Aorta (tissue), 5 donors: ENCODE measurements at regions not wholly inside any gene's neighbourhood (a gene's known extent, or its start where the extent isn't known, plus 50 kb on each side); places are given as distances from the start of the nearest gene placed in this dataset.

Experiments
- ATAC-seq: fragments of 200-7000 bp; cut with Tn5 transposase; one replicate; pipeline ENCODE4 v1.9.1; 2022; ENCODE audit warnings: moderate library complexity; ENCODE audit not compliant: low FRiP score
- DNase-seq, 2 donors: peaks; one replicate each; pipeline ENCODE4 v3.0.0-alpha.2; 2020
- H3K27ac ChIP-seq, 2 donors: one replicate each; pipeline ENCODE4 v1.5.1; 2013; ENCODE audit warnings: low read length in 2 of 2, mild to moderate bottlenecking in 2 of 2, moderate library complexity in 2 of 2, control low read depth in 1 of 2, inconsistent platforms in 1 of 2, low read depth in 1 of 2
- H3K27me3 ChIP-seq, 2 donors: one replicate each; pipeline ENCODE4 v1.6.1; 2013; ENCODE audit warnings: control low read depth in 1 of 2, low read length in 1 of 2, mild to moderate bottlenecking in 1 of 2, moderate library complexity in 1 of 2; ENCODE audit not compliant: insufficient read depth in 2 of 2, control insufficient read depth in 1 of 2
- H3K36me3 ChIP-seq, 2 donors: one replicate each; pipeline ENCODE4 v1.6.1; 2013; ENCODE audit warnings: control low read depth in 1 of 2, low read length in 1 of 2, mild to moderate bottlenecking in 1 of 2; ENCODE audit not compliant: insufficient read depth in 2 of 2, control insufficient read depth in 1 of 2
- H3K4me1 ChIP-seq, 2 donors: one replicate each; pipeline ENCODE4 v1.6.1; 2013; ENCODE audit warnings: low read length in 2 of 2, control low read depth in 1 of 2, mild to moderate bottlenecking in 1 of 2, moderate library complexity in 1 of 2; ENCODE audit not compliant: insufficient read depth in 2 of 2, control insufficient read depth in 1 of 2
- H3K4me3 ChIP-seq, 2 donors: one replicate each; pipeline ENCODE4 v1.5.1; 2013; ENCODE audit warnings: low read length in 2 of 2, control low read depth in 1 of 2, mild to moderate bottlenecking in 1 of 2
- H3K9me3 ChIP-seq: one replicate; pipeline ENCODE4 v1.6.1; 2013; ENCODE audit warnings: mild to moderate bottlenecking, low read length; ENCODE audit not compliant: control insufficient read depth
- WGBS, 2 donors: extraction: QIAGEN DNeasy Blood & Tissue Kit; methylation state at CpG; one replicate each; pipeline ENCODE4 v1.1.7; 2013; 5-methylcytosine and 5-hydroxymethylcytosine counted together
- intact Hi-C, 2 donors: fragments of 100-400 bp; cut with DNase I; formaldehyde crosslinking; loops; one replicate each; pipeline versions ENCODE4 v1.14.2 to v1.15.0; 2022
- donor health status: healthy with polysubstance abuse.
- donor health status: Bipolar disorder and iron deficiency.
- donor health status: DM: no; HTN: no; CAD: no.
- donor health status: DM: no; HTN: no; CAD: no.
- donor health status: DM: yes; HTN: yes; CAD: no.

DNA sequence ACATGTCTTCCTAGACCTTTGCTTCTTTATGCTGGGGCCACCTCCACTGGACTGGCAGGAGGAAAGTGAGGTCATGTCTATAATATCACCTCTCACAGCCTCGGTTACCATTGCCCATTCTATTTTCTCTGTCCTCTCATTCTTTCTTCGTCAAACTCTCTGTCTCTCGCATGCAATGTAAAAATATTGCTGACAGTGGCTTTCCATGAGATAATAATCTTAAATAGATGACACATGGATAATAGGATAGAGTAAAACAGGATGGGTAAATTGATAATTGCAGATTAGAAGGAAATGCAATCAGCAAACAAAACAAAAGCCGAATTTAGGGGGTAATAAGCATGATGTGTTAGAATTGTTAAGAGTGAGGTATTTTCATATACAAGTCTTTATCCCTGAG lies 215.7 kb upstream of the PARD3B start:
- WGBS, 2 donors: 89 to 90% methylated on average over 4 of the region's 4 CpGs
- ATAC-seq: no peak
- intact Hi-C loops: loop anchor here (5.0 to 10.0 kb wide), 3 partner anchors 363 to 1595 kb away; no protein-coding TSS in a partner anchor
- DNase-seq: no peak
- Histone ChIP-seq H3K4me1 (no peaks in the 10 kb centered on the region), H3K27ac (no peak overlapping the region), H3K9me3 (no peaks in the 10 kb centered on the region), H3K27me3 (no peaks in the 10 kb centered on the region), H3K36me3 (no peaks in the 10 kb centered on the region), H3K4me3 (no peak overlapping the region)

DNA sequence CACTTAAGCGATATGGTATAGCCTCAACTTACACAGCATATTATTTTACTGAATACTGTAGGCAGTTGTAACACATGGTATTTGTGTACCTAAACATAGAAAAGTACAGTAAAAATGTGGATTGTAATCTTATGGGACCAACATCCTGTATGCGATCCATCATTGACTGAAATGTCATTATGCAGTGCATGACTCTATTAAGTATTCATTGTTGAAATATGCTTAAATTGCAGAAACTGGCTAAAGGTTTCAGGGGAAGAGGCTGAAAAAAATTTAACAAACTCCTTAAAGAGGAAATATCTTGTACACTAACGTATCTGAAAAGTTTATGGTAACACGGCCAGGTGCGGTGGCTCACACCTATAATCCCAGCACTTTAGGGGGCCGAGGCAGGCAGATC lies 214.1 kb upstream of the PARD3B start:
- H3K4me3 ChIP-seq: no peak overlapping the region
- no peaks in the 10 kb centered on the region for H3K27me3 ChIP-seq
- ATAC-seq (no peak), DNase-seq (no peak)
- 93 to 94% methylated on average over 6 of the region's 6 CpGs for WGBS, 2 donors
- H3K4me1 ChIP-seq: no peaks in the 10 kb centered on the region
- intact Hi-C loops: no loop called here
- no peak overlapping the region for H3K27ac ChIP-seq
- H3K36me3 ChIP-seq: no peaks in the 10 kb centered on the region
- no peaks in the 10 kb centered on the region for H3K9me3 ChIP-seq

DNA sequence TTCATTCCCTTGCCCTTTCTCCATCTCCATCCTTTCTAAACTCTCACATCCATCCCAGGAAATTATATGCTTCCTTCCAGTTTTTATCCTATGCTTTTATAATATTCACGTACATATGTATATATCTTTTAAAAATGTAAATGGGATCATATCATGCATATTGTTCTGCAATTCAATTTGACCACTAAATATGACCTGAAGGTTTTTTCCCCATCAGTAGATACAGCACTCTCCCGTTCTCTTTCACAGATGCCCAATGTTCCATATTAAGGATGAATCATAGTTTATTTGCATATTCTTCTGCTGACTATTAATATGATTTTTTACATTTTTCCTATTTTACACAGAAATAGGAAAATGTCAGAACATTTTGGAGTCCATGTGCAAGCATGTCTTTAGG lies 213.3 kb upstream of the PARD3B start:
- no peak for DNase-seq
- no peaks in the 10 kb centered on the region for H3K4me1 ChIP-seq
- WGBS, 2 donors: 93 to 94% methylated on average over 2 of the region's 2 CpGs
- no peaks in the 10 kb centered on the region for H3K36me3 ChIP-seq
- intact Hi-C loops: no loop called here
- no peak overlapping the region for H3K27ac ChIP-seq
- no peaks in the 10 kb centered on the region for H3K27me3 ChIP-seq
- no peak for ATAC-seq
- H3K4me3 ChIP-seq: no peak overlapping the region
- no peaks in the 10 kb centered on the region for H3K9me3 ChIP-seq

DNA sequence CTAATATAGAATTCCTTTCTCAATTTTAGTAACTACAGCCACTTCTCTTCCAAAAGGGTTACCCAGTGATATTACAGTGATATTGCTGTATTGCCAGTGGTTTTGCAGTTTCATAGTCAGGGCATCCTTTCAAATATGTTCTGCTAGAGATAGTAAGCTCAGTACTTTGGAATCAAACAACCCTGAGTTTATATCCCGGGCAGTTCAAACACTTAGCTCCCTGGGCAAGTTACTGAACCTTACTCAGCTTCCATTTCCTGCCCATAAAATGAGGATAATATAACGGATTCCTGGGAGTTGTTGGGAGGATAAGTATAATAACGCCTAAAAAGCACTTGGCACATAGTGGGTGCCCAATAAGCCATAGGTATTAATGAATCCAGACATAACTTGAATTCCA lies 212.6 kb upstream of the PARD3B start:
- no peaks in the 10 kb centered on the region for H3K9me3 ChIP-seq
- no peak overlapping the region for H3K4me3 ChIP-seq
- H3K36me3 ChIP-seq: no peaks in the 10 kb centered on the region
- intact Hi-C loops: no loop called here
- DNase-seq: no peak
- no peak for ATAC-seq
- H3K27me3 ChIP-seq: no peaks in the 10 kb centered on the region
- no peak overlapping the region for H3K27ac ChIP-seq
- H3K4me1 ChIP-seq: no peaks in the 10 kb centered on the region
- 74 to 81% methylated on average over 3 of the region's 3 CpGs for WGBS, 2 donors

DNA sequence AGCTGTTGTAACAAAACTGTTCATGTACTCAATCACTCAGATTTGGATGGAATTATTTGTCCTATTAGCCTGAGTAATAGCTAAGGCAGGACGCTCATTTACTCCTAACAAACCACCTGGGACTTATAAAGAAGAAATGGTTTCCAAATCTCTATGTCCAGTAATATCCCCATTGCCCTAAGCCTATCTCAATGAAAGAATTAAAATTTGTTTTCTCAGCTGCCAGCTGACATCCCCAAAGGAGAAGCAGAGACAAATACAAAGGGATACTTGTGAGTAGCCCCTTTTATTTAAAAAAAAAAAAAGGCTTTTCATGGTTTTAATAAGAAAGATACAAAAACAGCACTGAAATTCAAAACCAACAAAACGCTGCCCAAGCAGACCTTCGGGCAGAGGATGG lies 211.4 kb upstream of the PARD3B start:
- Histone ChIP-seq H3K9me3 (no peaks in the 10 kb centered on the region), H3K36me3 (no peaks in the 10 kb centered on the region), H3K27me3 (no peaks in the 10 kb centered on the region), H3K4me3 (no peak overlapping the region), H3K4me1 (no peaks in the 10 kb centered on the region), H3K27ac (no peak overlapping the region)
- ATAC-seq: no peak
- intact Hi-C loops: no loop called here
- DNase-seq: no peak
- WGBS, 2 donors: 95 to 97% methylated on average over 3 of the region's 3 CpGs

DNA sequence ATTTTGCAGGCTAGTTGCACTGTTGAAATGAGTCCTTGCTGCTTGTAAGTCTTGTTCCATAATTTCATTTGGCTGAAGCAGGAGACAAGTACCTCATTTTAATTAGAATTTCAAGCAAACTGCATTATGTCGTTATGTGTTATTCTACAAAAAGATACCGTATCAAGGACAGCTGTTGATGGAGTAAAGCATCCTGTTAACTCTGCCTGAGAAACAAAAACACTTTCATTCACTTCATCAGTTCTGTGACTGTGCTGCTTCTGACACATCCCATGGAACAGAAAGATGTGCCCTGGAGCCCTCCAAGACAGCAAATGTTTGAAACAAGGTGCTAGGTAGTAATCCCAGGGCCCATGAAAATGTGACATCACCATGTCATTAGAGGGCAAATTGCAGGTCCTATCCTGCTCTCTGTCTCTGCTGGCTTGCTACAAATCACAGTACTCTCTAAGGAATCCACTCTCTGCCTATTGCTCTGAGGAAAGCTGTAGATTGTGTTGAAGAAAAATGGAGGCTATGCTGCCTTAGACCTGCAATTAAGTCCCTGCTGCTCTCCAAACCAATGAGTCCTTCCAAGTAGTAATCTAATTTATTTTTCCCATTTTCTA lies 209.7 kb upstream of the PARD3B start:
- intact Hi-C loops: no loop called here
- no peaks in the 10 kb centered on the region for H3K36me3 ChIP-seq
- no peaks in the 10 kb centered on the region for H3K27me3 ChIP-seq
- WGBS, 2 donors: 75 to 83% methylated on average over 2 of the region's 2 CpGs
- H3K27ac ChIP-seq: no peak overlapping the region
- DNase-seq: no peak
- no peak for ATAC-seq
- H3K4me3 ChIP-seq: no peak overlapping the region
- H3K4me1 ChIP-seq: no peaks in the 10 kb centered on the region
- no peaks in the 10 kb centered on the region for H3K9me3 ChIP-seq

DNA sequence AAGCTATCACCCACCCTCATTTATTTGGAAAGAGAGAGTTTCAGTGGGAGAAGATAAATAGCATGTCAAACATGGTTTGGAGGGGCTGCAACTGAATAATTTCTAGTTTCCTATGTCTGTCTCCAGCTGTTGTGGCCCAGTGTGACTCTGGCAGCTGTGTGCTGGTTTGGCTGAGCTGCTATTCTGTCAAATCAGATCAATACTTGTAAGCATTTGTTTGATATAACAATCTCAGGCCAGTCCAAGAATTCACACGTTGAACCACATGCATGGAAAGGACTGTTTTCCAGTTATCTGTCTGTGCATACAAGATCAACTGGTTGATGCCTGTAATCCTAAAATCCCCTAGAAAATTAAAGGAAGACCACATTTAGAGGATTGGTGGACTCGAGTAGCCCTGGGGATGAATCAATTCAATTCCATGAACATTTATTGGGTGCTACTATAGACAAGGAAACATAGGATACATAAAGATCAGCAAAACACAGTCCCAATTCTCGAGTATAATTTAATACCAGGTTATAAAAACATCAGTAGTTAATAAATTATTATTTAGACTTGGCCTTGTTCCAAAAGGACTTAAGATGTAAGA lies 209.0 kb upstream of the PARD3B start:
- ATAC-seq: no peak
- Histone ChIP-seq H3K27me3 (no peaks in the 10 kb centered on the region), H3K4me1 (no peaks in the 10 kb centered on the region), H3K9me3 (no peaks in the 10 kb centered on the region), H3K4me3 (no peak overlapping the region), H3K27ac (no peak overlapping the region), H3K36me3 (no peaks in the 10 kb centered on the region)
- intact Hi-C loops: no loop called here
- no peak for DNase-seq
- 76 to 77% methylated on average over 3 of the region's 3 CpGs for WGBS, 2 donors

DNA sequence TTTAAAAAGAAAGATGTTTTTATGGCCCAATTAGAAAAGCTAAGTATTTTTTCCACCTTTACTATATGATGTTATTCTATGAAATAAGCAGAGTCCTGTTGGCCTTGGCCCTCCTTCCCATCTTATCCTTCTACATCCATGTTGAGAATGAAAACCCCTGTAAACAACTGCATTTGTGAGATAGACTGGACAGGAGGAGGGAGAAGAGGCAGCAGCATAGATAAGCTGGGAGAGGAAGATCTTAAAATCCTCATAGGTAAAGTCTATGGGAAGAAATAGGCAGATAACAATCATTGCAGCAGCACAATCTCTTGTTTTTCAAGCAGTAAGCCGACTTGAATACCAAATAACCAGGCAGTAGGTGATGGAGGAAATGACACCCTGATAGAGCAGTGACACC lies 207.6 kb upstream of the PARD3B start:
- DNase-seq (no peak), ATAC-seq (no peak)
- no peak overlapping the region for H3K27ac ChIP-seq
- H3K9me3 ChIP-seq: no peaks in the 10 kb centered on the region
- intact Hi-C loops: no loop called here
- H3K36me3 ChIP-seq: no peaks in the 10 kb centered on the region
- no peak overlapping the region for H3K4me3 ChIP-seq
- no peaks in the 10 kb centered on the region for H3K4me1 ChIP-seq
- no peaks in the 10 kb centered on the region for H3K27me3 ChIP-seq
- 91 to 93% methylated on average over 1 of the region's 1 CpG for WGBS, 2 donors

DNA sequence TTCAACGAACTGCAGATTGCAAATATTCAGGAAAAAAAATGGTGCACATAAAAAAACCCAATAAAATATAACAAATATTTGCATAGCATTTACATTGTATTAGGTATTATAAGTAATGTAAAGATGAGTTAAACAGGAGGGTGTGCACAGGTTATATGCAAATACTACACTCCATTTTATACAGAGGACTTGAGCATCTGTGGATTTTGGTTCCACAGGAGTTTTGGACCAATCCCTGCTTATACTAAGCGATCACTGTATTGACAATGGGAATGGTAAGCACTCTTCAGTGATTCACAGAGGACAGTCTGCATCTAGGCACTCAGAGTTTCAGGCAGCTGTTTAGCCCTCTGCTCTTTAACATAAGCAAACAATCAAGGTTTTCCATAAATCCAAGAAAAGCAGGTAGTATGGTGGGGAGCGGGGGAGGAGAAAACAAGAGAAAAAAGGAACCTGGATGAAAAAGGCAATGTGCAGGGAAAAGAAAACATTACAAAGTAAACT lies 206.0 kb upstream of the PARD3B start:
- no peaks in the 10 kb centered on the region for H3K9me3 ChIP-seq

More for the DNA sequence above, 206.0 kb upstream of the PARD3B start:
- 91 to 95% methylated on average over 3 of the region's 3 CpGs for WGBS, 2 donors
- Histone ChIP-seq H3K4me1 (no peaks in the 10 kb centered on the region), H3K27me3 (no peaks in the 10 kb centered on the region), H3K4me3 (no peak overlapping the region), H3K36me3 (no peaks in the 10 kb centered on the region), H3K27ac (no peak overlapping the region)
- ATAC-seq (no peak), DNase-seq (no peak)
- intact Hi-C loops: no loop called here
